ENCODE measurements at regions not wholly inside any gene's neighbourhood (a gene's known extent, or its start where the extent isn't known, plus 50 kb on each side); places are given as distances from the start of the nearest gene placed in this dataset.

DNA sequence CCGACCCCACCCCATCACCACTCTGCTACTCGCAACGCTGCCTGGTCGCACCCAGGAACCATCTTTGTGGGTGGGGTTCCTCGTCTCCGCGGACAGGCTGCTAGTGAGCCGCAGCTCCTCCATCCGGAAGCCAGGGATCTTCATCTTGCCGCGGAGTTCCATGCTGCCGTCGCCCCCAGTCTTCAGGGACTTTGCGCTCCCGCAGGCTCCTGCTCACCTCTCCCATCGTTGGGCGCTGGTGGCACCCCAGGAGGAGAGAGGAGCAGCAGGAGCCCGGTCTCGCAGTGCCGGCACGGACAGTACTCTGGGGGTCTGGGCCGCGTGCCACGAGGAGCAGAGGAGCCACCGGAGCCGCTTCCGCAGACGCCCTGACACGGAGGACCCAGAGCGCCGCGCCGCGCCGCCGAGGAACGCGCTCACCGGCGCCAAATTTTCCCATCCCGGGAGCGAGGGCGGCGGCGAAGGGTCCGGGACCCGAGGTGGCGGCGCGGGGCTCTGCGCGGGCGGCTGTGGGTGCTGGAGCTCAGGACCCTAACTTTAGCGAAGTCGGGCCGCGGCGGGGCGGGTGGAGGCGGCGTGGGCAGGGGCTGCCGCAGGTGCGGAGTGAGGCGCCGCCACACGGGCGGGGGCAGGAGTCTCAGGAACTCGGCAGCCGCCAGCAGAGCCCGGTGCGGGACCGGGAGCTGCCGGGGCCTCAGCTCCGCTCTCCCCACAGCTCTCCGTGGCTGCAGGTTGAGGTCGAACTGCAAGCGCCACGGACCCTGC, 750.1 kb upstream of the SORCS1 start:
- peak overlapping the region; percentile 88 for H3K27ac Mint-ChIP-seq
- peak; percentile 54 for ATAC-seq
- CTCF ChIA-PET: interaction anchor here (1.2 to 1.8 kb wide), 2 partner anchors 100 to 290 kb away, joined by 3 to 9 read pairs; no protein-coding TSS in a partner anchor
- H3K4me1 Mint-ChIP-seq: peaks cover 80% of the 10 kb centered on the region
- no peaks in the 10 kb centered on the region for H3K9me3 Mint-ChIP-seq
- peaks cover 8% of the 10 kb centered on the region for H3K27me3 Mint-ChIP-seq (ENCODE audit: low read depth)
- POLR2A ChIA-PET: interaction anchor here (1.5 kb wide), 1 partner anchor 49 kb away, joined by 3 read pairs; no protein-coding TSS in a partner anchor
- H3K4me3 Mint-ChIP-seq: peak overlapping the region; percentile 85
- peak; percentile 49 for DNase-seq (ENCODE audit: low spot score)
- H3K36me3 Mint-ChIP-seq: no peaks in the 10 kb centered on the region
- peak; percentile 42; the same call in 1 of the 2 replicates for TF ChIP-seq JUN (CRISPR knock-in tag; IDR thresholded peaks at IDR 0.05)
- no peak for TF ChIP-seq MXD4 (CRISPR knock-in tag; IDR thresholded peaks at IDR 0.05; ENCODE audit: borderline replicate concordance)
- TF ChIP-seq, protein P1, sequence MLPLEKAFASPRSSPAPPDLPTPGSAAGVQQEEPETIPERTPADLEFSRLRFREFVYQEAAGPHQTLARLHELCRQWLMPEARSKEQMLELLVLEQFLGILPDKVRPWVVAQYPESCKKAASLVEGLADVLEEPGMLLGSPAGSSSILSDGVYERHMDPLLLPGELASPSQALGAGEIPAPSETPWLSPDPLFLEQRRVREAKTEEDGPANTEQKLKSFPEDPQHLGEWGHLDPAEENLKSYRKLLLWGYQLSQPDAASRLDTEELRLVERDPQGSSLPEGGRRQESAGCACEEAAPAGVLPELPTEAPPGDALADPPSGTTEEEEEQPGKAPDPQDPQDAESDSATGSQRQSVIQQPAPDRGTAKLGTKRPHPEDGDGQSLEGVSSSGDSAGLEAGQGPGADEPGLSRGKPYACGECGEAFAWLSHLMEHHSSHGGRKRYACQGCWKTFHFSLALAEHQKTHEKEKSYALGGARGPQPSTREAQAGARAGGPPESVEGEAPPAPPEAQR (CRISPR knock-in tag; IDR thresholded peaks at IDR 0.05): no peak
- peak; percentile 4; the same call in 1 of the 2 replicates for TF ChIP-seq ZBTB21 (CRISPR knock-in tag; IDR thresholded peaks at IDR 0.05; ENCODE audit: borderline replicate concordance)
- 0 out of 2 replicates have a peak, but pooled peaks have one; percentile 49 for TF ChIP-seq RELA (CRISPR knock-in tag; IDR thresholded peaks at IDR 0.05; ENCODE audit: borderline replicate concordance)
- TF ChIP-seq ERG (CRISPR knock-in tag; IDR thresholded peaks at IDR 0.05): no peak
- TF ChIP-seq FOXP1 (CRISPR knock-in tag; IDR thresholded peaks at IDR 0.05; ENCODE audit: borderline replicate concordance): peak; percentile 56; the same call in 1 of the 2 replicates
- TF ChIP-seq MAX (CRISPR knock-in tag; IDR thresholded peaks at IDR 0.05): peak; percentile 69
- TF ChIP-seq, protein P2, sequence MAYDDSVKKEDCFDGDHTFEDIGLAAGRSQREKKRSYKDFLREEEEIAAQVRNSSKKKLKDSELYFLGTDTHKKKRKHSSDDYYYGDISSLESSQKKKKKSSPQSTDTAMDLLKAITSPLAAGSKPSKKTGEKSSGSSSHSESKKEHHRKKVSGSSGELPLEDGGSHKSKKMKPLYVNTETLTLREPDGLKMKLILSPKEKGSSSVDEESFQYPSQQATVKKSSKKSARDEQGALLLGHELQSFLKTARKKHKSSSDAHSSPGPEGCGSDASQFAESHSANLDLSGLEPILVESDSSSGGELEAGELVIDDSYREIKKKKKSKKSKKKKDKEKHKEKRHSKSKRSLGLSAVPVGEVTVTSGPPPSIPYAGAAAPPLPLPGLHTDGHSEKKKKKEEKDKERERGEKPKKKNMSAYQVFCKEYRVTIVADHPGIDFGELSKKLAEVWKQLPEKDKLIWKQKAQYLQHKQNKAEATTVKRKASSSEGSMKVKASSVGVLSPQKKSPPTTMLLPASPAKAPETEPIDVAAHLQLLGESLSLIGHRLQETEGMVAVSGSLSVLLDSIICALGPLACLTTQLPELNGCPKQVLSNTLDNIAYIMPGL (CRISPR knock-in tag; IDR thresholded peaks at IDR 0.05): peak; percentile 83; the same call in 1 of the 2 replicates
- no peak for TF ChIP-seq HMGA2 (CRISPR knock-in tag; IDR thresholded peaks at IDR 0.05)
- 0 out of 2 replicates have a peak, but pooled peaks have one; percentile 23 for TF ChIP-seq E2F5 (CRISPR knock-in tag; IDR thresholded peaks at IDR 0.05)
- TF ChIP-seq, protein P3, sequence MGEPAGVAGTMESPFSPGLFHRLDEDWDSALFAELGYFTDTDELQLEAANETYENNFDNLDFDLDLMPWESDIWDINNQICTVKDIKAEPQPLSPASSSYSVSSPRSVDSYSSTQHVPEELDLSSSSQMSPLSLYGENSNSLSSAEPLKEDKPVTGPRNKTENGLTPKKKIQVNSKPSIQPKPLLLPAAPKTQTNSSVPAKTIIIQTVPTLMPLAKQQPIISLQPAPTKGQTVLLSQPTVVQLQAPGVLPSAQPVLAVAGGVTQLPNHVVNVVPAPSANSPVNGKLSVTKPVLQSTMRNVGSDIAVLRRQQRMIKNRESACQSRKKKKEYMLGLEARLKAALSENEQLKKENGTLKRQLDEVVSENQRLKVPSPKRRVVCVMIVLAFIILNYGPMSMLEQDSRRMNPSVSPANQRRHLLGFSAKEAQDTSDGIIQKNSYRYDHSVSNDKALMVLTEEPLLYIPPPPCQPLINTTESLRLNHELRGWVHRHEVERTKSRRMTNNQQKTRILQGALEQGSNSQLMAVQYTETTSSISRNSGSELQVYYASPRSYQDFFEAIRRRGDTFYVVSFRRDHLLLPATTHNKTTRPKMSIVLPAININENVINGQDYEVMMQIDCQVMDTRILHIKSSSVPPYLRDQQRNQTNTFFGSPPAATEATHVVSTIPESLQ (CRISPR knock-in tag; IDR thresholded peaks at IDR 0.05): no peak
- TF ChIP-seq ZNF416 (CRISPR knock-in tag; IDR thresholded peaks at IDR 0.05): no peak
- TF ChIP-seq, protein P4, sequence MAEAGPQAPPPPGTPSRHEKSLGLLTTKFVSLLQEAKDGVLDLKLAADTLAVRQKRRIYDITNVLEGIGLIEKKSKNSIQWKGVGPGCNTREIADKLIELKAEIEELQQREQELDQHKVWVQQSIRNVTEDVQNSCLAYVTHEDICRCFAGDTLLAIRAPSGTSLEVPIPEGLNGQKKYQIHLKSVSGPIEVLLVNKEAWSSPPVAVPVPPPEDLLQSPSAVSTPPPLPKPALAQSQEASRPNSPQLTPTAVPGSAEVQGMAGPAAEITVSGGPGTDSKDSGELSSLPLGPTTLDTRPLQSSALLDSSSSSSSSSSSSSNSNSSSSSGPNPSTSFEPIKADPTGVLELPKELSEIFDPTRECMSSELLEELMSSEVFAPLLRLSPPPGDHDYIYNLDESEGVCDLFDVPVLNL (CRISPR knock-in tag; IDR thresholded peaks at IDR 0.05; ENCODE audit: borderline replicate concordance, low read depth): no peak
- no peak for TF ChIP-seq NR3C1 (CRISPR knock-in tag; conservative IDR thresholded peaks at IDR 0.05; ENCODE audit: low read depth)
- TF ChIP-seq, protein P5, sequence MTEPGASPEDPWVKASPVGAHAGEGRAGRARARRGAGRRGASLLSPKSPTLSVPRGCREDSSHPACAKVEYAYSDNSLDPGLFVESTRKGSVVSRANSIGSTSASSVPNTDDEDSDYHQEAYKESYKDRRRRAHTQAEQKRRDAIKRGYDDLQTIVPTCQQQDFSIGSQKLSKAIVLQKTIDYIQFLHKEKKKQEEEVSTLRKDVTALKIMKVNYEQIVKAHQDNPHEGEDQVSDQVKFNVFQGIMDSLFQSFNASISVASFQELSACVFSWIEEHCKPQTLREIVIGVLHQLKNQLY (CRISPR knock-in tag; IDR thresholded peaks at IDR 0.05): 0 out of 2 replicates have a peak, but pooled peaks have one; percentile 56
- no peak for TF ChIP-seq PRRX2 (CRISPR knock-in tag; IDR thresholded peaks at IDR 0.05)
- 0 out of 2 replicates have a peak, but pooled peaks have one; percentile 12 for TF ChIP-seq TEAD1 (CRISPR knock-in tag; IDR thresholded peaks at IDR 0.05)
- peak; percentile 28; the same call in 1 of the 2 replicates for TF ChIP-seq ZNF263 (CRISPR knock-in tag; IDR thresholded peaks at IDR 0.05; ENCODE audit: low read depth)
- peak; percentile 75; the same call in 1 of the 2 replicates for TF ChIP-seq ELF4 (CRISPR knock-in tag; IDR thresholded peaks at IDR 0.05; ENCODE audit: low read depth)
- TF ChIP-seq ATF2 (CRISPR knock-in tag; IDR thresholded peaks at IDR 0.05; ENCODE audit: borderline replicate concordance, low read depth): no peak
- peak; percentile 28; the same call in 1 of the 2 replicates for TF ChIP-seq ZNF317 (CRISPR knock-in tag; IDR thresholded peaks at IDR 0.05; ENCODE audit: borderline replicate concordance, low read depth)
- TF ChIP-seq, protein P6, sequence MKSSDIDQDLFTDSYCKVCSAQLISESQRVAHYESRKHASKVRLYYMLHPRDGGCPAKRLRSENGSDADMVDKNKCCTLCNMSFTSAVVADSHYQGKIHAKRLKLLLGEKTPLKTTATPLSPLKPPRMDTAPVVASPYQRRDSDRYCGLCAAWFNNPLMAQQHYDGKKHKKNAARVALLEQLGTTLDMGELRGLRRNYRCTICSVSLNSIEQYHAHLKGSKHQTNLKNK (CRISPR knock-in tag; IDR thresholded peaks at IDR 0.05): no peak
- peak; percentile 63 for TF ChIP-seq ETV6 (CRISPR knock-in tag; IDR thresholded peaks at IDR 0.05)

Measured in WTC11 (cell line).